ENCODE measurements at regions not wholly inside any gene's neighbourhood (a gene's known extent, or its start where the extent isn't known, plus 50 kb on each side); places are given as distances from the start of the nearest gene placed in this dataset.

- TF ChIP-seq POLR2A (IDR thresholded peaks at IDR 0.05; ENCODE audit: low read length) (no peak), GATA1 (IDR thresholded peaks at IDR 0.05; ENCODE audit: low read depth, low read length) (no peak)
Measured at GRCh38 chr9:107183176-107183575, 99.9 kb upstream of the RAD23B start.
